WTC11 (cell line): ENCODE measurements at regions not wholly inside any gene's neighbourhood (a gene's known extent, or its start where the extent isn't known, plus 50 kb on each side); places are given as distances from the start of the nearest gene placed in this dataset.

Experiments used
- E2F1 ChIP-seq: sonication (generic); formaldehyde crosslinking; IDR thresholded peaks from 2 replicates; pipeline ENCODE4 v1.8.0; 2022; ENCODE audit warnings: mild to moderate bottlenecking, missing genetic modification reagents
- ELF4 ChIP-seq: sonication (generic); formaldehyde crosslinking; IDR thresholded peaks from 2 replicates; pipeline ENCODE4 v1.8.1; 2022; ENCODE audit warnings: low read depth, mild to moderate bottlenecking, moderate library complexity, missing genetic modification reagents
- MYBL2 ChIP-seq: sonication (generic); formaldehyde crosslinking; IDR thresholded peaks from 2 replicates; pipeline ENCODE4 v1.8.1; 2023; ENCODE audit warnings: mild to moderate bottlenecking, moderate library complexity, missing genetic modification reagents
- NFYB ChIP-seq: sonication (generic); formaldehyde crosslinking; conservative IDR thresholded peaks from 2 replicates; pipeline ENCODE4 v1.8.0; 2022; ENCODE audit warnings: low read depth, missing genetic modification reagents
- NR3C1 ChIP-seq: sonication (generic); formaldehyde crosslinking; conservative IDR thresholded peaks from 2 replicates; pipeline ENCODE4 v1.8.1; 2023; ENCODE audit warnings: low read depth, mild to moderate bottlenecking, missing genetic modification reagents
- ZBTB21 ChIP-seq: sonication (generic); formaldehyde crosslinking; IDR thresholded peaks from 2 replicates; pipeline ENCODE4 v1.8.1; 2023; ENCODE audit warnings: mild to moderate bottlenecking, missing genetic modification reagents, borderline replicate concordance
- ZNF121 ChIP-seq: sonication (generic); formaldehyde crosslinking; IDR thresholded peaks from 2 replicates; pipeline ENCODE4 v1.8.0; 2023; ENCODE audit warnings: missing genetic modification reagents
- ZNF232 ChIP-seq: sonication (generic); formaldehyde crosslinking; IDR thresholded peaks from 2 replicates; pipeline ENCODE4 v1.8.0; 2022; ENCODE audit warnings: mild to moderate bottlenecking, missing genetic modification reagents
- TF ChIP-seq, protein P1 (sequence below): fragments of 200-600 bp; IDR thresholded peaks from 2 replicates; pipeline ENCODE4 v1.8.0; 2022; ENCODE audit warnings: antibody characterized with exemption
- TF ChIP-seq, protein P2 (sequence below): sonication (generic); formaldehyde crosslinking; IDR thresholded peaks from 2 replicates; pipeline ENCODE4 v1.8.1; 2023; ENCODE audit warnings: mild to moderate bottlenecking, missing genetic modification reagents, borderline replicate concordance

GRCh38 chr7:114857605-114858004 is 64.3 kb upstream of the MDFIC start:
- TF ChIP-seq E2F1 (CRISPR knock-in tag) (no peak), NFYB (CRISPR knock-in tag) (no peak), ZNF232 (no peak), MYBL2 (no peak), ZNF121 (CRISPR knock-in tag) (no peak), NR3C1 (CRISPR knock-in tag) (no peak), ELF4 (CRISPR knock-in tag) (no peak), ZBTB21 (CRISPR knock-in tag) (no peak)
- TF ChIP-seq, protein P1, sequence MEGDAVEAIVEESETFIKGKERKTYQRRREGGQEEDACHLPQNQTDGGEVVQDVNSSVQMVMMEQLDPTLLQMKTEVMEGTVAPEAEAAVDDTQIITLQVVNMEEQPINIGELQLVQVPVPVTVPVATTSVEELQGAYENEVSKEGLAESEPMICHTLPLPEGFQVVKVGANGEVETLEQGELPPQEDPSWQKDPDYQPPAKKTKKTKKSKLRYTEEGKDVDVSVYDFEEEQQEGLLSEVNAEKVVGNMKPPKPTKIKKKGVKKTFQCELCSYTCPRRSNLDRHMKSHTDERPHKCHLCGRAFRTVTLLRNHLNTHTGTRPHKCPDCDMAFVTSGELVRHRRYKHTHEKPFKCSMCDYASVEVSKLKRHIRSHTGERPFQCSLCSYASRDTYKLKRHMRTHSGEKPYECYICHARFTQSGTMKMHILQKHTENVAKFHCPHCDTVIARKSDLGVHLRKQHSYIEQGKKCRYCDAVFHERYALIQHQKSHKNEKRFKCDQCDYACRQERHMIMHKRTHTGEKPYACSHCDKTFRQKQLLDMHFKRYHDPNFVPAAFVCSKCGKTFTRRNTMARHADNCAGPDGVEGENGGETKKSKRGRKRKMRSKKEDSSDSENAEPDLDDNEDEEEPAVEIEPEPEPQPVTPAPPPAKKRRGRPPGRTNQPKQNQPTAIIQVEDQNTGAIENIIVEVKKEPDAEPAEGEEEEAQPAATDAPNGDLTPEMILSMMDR = no peak
- TF ChIP-seq, protein P2, sequence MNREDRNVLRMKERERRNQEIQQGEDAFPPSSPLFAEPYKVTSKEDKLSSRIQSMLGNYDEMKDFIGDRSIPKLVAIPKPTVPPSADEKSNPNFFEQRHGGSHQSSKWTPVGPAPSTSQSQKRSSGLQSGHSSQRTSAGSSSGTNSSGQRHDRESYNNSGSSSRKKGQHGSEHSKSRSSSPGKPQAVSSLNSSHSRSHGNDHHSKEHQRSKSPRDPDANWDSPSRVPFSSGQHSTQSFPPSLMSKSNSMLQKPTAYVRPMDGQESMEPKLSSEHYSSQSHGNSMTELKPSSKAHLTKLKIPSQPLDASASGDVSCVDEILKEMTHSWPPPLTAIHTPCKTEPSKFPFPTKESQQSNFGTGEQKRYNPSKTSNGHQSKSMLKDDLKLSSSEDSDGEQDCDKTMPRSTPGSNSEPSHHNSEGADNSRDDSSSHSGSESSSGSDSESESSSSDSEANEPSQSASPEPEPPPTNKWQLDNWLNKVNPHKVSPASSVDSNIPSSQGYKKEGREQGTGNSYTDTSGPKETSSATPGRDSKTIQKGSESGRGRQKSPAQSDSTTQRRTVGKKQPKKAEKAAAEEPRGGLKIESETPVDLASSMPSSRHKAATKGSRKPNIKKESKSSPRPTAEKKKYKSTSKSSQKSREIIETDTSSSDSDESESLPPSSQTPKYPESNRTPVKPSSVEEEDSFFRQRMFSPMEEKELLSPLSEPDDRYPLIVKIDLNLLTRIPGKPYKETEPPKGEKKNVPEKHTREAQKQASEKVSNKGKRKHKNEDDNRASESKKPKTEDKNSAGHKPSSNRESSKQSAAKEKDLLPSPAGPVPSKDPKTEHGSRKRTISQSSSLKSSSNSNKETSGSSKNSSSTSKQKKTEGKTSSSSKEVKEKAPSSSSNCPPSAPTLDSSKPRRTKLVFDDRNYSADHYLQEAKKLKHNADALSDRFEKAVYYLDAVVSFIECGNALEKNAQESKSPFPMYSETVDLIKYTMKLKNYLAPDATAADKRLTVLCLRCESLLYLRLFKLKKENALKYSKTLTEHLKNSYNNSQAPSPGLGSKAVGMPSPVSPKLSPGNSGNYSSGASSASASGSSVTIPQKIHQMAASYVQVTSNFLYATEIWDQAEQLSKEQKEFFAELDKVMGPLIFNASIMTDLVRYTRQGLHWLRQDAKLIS (CRISPR knock-in tag) = no peak
